Superior temporal gyrus (tissue), 1 donor: ENCODE measurements at regions not wholly inside any gene's neighbourhood (a gene's known extent, or its start where the extent isn't known, plus 50 kb on each side); places are given as distances from the start of the nearest gene placed in this dataset.
"Not testable (repeated sequence)": the region's sequence is repeated elsewhere in the genome, so short reads cannot be mapped to it uniquely, and the experiment has no call there.

Experiments
- DNase-seq: peaks from one replicate; pipeline ENCODE4 v3.0.0-alpha.2; 2016; ENCODE audit errors: extremely low spot score

DNA sequence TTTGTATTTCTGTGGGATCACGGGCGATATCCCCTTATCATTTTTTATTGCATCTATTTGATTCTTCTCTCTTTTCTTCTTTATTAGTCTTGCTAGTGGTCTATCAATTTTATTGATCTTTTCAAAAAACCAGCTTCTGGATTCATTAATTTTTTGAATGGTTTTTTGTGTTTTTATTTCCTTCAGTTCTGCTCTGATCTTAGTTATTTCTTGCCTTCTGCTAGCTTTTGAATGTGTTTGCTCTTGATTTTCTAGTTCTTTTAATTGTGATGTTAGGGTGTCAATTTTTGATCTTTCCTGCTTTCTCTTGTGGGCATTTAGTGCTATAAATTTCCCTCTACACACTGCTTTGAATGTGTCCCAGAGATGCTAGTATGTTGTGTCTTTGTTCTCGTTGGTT is 5270.2 kb upstream of the TPTE start:
- DNase-seq = not testable (repeated sequence)

DNA sequence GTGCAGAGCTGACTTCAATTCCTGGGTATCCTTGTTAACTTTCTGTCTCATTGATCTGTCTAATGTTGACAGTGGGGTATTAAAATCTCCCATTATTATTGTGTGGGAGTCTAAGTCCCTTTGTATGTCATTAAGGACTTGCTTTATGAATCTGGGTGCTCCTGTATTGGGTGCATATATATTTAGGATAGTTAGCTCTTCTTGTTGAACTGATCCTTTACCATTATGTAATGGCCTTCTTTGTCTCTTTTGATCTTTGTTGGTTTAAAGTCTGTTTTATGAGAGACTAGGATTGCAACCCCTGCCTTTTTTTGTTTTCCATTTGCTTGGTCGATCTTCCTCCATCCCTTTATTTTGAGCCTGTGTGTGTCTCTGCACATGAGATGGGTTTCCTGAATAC is 5269.5 kb upstream of the TPTE start:
- DNase-seq = not testable (repeated sequence)
